NB4 (cell line): ENCODE measurements at regions not wholly inside any gene's neighbourhood (a gene's known extent, or its start where the extent isn't known, plus 50 kb on each side); places are given as distances from the start of the nearest gene placed in this dataset.

ENCODE experiments used
- CTCF ChIP-seq: IDR thresholded peaks from one replicate; pipeline ENCODE4 v1.5.1; 2012; ENCODE audit warnings: low read depth, low read length
- MAX ChIP-seq: IDR thresholded peaks from 2 replicates; pipeline ENCODE4 v1.6.1; 2011; ENCODE audit warnings: low read depth, low read length
- POLR2A ChIP-seq: IDR thresholded peaks from 2 replicates; pipeline ENCODE4 v1.6.1; 2011; ENCODE audit warnings: mild to moderate bottlenecking; ENCODE audit not compliant: insufficient read length; ENCODE audit errors: extremely low read depth

- TF ChIP-seq CTCF, result no peak
- no peak for TF ChIP-seq POLR2A
- no peak for TF ChIP-seq MAX
Observed at GRCh38 chr17:77416105-77416713, 275.4 kb downstream of the SEC14L1 start.
